HG03442 (cell line): ENCODE measurements at regions not wholly inside any gene's neighbourhood (a gene's known extent, or its start where the extent isn't known, plus 50 kb on each side); places are given as distances from the start of the nearest gene placed in this dataset.

Source experiments
- ATAC-seq: cut with Tn5 transposase; IDR thresholded peaks from one replicate; pipeline ENCODE4 v1.9.1; 2021; ENCODE audit warnings: mild to moderate bottlenecking, moderate library complexity; ENCODE audit not compliant: unreplicated experiment

DNA sequence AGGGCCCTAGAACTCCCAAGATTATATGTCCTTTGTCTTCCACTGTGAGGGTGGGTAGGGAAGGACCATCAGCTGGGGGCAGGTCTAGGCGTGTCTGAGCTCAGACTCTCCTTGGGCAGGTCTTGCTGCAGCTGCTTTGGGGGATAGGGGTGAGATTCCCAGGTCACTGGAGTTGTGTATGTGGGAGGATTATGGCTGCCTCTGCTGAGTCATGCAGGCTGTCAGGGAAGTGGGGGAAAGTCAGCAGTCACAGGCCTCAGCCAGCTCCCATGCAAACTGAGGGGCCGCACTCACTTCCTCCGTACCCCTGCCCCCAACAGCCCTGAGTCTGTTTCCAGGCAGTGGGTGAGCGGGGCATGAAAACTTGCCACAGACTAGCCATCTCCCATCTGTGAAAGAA lies 600.8 kb downstream of the DIAPH3 start:
- ATAC-seq, result no peak

DNA sequence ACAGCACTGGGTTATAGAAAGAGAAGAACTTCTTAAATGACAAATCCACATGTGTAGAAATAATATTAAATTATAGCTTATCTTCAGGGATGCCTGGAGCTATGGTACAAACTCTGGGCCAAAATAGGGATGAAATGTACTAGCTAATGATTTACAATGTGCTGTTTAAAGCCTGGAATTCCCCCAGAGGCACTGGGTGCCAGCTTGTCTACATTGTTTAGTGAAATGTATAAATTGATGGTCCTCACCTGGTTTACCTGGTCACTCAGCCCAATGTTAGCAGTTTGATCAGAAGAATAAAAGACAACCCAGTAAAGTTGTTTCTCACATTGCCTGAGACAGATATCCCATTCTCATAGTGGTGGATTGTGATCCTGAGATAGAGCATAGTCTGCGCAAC lies 597.2 kb downstream of the DIAPH3 start:
- no peak for ATAC-seq

DNA sequence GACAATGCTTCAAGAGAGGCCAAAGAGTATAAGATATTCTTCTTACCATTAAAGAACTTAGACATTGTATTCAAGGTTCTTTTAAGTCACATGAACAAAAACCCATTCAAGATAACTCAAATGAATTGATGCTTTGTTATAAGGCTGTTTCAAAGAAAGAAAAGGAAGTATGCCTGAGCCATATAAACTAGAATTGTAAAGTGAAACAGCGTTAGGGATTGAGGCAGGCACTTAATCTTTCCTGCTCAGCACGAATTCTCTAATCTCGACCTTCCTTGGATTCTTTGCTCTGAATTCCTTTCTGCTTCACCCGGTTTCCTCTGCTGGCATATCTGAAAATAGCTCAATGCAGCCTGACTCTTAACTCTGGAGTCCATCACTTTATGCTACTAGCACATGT lies 595.4 kb downstream of the DIAPH3 start:
- no peak for ATAC-seq

DNA sequence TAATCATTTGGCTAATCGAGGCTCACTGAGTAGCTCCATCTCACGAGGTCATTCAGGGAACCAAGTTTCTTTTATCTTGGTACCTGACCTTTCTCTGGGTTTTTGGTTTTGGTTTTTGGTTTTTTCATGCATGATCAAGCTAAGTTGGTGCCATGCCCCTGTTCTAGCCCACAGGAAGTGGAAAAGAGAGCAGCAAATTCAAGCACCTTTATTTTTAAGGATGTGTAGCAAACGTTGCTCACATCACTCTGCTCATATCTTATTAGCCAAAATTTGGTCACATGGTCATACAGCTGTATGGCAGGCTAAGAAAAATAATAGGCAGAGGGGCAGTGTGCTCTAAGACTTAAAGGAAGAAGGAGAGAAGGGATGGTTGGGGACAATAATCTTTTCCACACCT lies 593.5 kb downstream of the DIAPH3 start:
- no peak for ATAC-seq

DNA sequence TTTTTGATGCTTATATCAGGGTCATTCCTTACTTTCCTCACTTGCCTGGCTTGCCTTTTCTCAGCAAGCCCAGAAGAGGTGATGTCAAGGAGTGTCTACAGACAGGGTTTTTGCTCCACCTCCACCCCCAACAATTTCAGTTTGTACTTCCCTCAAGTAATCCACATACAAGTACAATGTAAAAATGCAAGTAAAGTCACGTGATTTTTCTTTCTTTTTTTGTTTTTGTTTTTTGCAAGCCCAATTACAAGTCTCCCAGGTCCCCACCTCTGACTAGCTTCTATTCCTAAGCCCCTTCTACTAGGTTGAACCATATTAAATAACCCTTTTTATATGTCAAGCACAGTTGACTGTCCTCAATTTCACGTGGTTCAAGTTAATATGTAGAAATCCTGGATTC lies 579.6 kb downstream of the DIAPH3 start:
- ATAC-seq, result no peak

DNA sequence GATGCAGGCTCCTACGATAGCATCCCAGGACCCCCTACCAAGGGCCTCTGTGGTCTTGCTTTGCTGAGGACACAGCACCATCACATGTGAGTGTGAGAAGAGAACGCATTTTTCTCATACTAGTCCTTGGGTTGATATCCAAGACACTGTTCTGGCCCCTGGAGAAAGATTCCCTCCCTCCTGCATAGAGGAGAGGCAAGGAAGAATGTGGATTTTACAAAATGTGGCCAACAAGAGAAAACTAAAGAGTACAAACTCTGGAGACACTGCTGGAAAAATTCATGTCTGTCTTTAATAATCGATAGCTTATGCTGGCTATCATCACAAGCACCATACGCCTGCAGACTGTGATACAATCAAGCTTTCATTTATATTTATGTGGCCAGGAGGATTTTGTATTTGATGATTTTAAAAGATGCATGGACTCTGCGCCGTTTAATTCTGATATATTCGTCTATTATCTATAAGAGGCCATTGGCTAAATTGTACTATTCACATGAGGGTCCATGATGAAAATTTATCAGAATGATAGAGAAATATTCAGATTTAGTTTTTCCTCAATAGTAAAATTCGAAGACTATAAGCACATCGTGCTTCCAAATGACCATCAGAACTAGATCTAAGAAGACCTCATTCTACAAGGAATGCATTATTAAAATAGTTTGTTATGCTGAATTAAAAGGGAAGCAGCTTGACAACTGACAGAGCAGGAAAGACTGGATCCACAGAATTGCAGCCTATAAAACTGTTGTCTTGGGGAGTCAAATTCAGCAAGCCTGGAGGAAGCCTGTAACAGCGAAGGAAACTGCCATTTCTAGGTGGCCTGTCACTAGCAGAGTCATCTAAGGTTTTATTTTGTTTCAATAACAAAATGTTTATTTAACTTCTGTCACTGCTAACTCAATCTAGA lies 578.7 kb downstream of the DIAPH3 start:
- no peak for ATAC-seq

DNA sequence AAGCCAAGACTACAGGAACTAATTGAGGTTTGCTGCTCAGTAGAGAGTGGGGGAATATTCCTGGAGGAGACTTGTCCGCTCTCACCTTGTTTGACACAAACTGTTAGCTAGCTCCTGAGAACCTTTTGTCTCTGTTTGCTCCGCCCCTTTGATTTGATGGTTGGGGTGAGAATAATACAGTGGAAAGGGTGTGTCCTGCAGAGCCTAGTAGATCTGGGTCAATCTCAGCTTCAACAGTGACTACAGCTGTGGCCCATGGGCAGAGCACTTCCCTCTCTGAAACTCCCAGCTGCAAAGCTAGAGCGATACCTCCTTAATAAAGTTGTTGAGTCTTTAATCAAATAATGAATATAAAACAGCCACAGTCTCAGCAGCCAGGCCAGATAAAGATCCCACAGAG lies 576.7 kb downstream of the DIAPH3 start:
- ATAC-seq, result no peak

DNA sequence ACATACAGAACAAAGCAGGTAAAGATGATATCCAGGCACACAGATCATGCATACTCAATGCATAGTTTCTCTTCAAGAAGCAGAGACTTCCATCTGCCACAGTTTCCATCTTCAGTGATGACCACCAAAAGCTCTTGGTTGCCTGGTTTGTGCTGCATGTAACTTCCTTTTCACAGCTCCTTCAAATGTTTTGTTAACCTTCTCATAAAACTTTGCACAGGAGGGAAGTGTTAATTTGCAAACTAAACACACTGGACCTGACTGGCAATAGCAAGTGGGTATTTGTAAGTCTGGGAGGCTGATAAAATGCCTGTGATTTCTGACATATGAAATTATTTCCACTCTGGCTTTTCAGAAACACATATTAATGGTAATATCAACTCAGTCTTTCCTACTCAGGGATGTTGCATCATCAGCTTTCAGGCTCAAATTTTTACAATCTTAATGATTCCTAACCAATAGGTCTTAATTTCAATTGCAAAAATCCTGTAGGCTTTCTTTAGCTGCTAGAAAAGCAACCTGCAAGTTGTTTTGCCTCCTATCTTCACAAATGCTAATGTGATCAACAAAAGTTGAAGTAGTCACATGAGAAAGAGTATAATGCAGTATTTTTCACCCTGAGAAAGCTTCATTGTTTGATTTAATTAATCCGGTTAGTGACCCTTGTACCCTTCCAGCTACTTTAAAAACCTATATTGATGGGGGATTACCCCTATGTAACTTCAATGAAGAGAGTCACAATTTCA lies 575.6 kb downstream of the DIAPH3 start:
- ATAC-seq, result no peak

DNA sequence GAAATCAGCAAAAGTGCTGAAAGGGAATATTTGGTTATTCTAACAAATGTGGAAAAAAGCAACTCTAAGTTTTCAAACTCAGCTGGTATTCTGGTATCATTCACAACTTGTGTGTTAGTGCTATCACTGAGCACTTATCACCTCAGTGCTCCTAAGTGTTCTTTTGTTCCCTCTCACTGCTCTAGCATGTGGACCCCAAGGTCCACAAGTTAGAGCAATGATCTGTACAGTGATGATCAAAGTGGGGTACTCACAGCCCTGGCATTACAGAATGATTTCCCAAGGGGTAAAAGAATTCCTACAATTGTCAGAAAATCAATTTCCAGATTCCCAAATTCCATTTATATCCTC lies 575.0 kb downstream of the DIAPH3 start:
- ATAC-seq, result no peak

DNA sequence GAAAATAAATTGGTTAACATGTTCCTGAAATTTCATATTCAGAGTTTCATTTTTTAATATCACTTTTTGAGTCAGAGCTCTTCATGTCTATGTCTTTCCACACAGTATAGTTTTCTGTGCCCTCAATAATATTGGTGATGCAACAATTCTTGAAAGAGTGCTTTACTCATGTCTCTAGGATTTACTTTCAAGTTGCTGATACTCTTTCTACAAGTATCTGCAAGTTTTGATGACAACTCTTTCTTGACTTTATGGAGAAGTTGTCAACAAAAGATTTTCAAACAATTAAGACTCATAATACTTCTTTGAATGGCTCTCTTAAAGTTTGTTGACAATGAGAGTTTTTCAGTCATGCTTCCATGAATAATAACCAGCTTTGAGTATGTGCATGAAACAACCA lies 561.7 kb downstream of the DIAPH3 start:
- no peak for ATAC-seq

DNA sequence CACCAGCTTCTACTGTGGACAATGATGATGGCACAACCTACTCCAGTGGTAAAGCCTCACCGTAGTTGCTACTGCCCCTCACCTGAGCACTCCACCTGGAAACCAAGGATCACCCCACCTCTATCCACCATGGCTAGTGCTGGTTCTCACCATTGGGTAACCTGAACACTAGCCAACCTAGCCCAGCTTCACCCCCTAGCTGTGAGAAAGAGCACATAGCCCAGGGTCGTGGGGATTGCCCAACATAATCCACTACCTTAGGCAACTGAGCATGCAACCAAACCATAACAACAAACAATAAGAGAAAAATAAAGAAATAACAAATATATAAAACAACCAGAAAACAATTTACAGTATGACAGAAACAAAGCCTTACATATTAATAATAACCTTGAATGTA lies 560.1 kb downstream of the DIAPH3 start:
- no peak for ATAC-seq

DNA sequence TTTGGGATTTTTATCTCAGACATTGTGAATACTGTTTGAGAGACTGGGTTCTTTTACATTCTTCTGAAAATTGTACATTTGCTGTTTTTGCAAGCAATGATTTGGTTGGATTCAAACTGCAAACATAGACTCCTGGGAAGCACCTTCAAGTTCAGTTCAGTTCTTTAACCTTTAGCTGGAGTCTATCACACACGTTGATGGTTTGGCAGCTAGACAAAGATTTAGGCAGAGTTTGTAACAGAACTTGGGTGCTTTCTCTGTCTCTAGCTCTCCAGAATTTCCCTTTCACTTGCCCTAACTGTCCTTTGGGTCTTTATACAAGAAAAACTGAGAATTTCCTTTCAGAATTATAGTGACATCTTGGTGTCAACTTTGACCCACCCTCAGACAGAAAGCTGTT lies 556.6 kb downstream of the DIAPH3 start:
- ATAC-seq, result no peak

DNA sequence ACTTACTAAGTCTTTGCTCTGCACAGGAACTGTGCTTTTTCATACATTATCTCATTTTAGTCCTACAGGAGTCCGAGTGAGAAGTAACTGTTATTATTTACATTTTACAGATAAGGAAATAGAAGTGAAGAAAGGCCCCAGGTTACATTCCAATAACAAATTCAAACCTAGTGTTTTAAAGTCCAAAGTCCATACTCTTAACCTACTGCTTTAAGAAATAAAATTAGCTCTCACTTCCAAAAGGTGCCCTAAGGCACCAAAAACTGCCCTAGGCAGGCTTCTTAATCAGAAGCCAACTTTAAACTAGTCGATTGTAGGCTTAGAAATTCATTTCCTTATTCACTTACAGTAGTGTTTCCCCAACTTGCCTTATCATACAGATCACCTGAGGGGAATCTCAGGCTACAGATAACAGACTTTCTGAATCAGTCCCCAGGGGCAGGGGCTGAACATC lies 555.9 kb downstream of the DIAPH3 start:
- no peak for ATAC-seq

DNA sequence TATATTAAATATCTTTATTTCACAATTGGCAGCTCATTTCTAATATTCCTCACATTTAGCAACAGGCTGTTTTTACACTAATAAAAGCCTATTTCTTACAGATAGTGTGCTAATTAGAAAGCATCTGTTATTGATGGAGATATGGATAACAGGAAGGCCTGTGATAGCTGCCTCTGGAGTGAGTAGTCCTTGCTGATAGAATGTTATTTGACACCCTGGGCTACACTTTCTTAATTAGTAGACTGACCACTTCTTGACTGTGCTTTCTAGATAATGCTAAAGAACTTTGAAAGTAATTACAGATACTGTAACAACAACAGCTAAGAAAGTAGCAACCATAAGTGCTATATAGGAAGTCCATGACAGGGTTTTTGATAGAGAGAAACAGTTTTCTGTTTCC lies 554.3 kb downstream of the DIAPH3 start:
- no peak for ATAC-seq
